Mesenchymal stem cell (in vitro differentiated cells and primary cell): ENCODE measurements at regions not wholly inside any gene's neighbourhood (a gene's known extent, or its start where the extent isn't known, plus 50 kb on each side); places are given as distances from the start of the nearest gene placed in this dataset.

ENCODE experiments used
- DNase-seq: peaks from one replicate; pipeline ENCODE4 v3.0.0-alpha.2; 2013
- H2AFZ ChIP-seq: one replicate; pipeline ENCODE4 v1.6.1; 2013; ENCODE audit warnings: low read depth, mild to moderate bottlenecking, control low read depth, inconsistent platforms, low read length, moderate library complexity
- H2AK5ac ChIP-seq: 2 replicates; pipeline ENCODE4 v1.6.1; 2013; ENCODE audit warnings: low read length, moderate library complexity, mild to moderate bottlenecking, inconsistent platforms; ENCODE audit not compliant: severe bottlenecking
- H2BK120ac ChIP-seq: one replicate; pipeline ENCODE4 v1.6.1; 2013; ENCODE audit warnings: low read depth, mild to moderate bottlenecking, inconsistent platforms, low read length, moderate library complexity
- H2BK12ac ChIP-seq, 2 experiments: one replicate each; pipeline ENCODE4 v1.6.1; 2013; ENCODE audit warnings: inconsistent platforms in 2 of 2, low read length in 2 of 2, mild to moderate bottlenecking in 2 of 2, moderate library complexity in 2 of 2, control low read depth in 1 of 2
- H2BK15ac ChIP-seq: one replicate; pipeline ENCODE4 v1.6.1; 2013; ENCODE audit warnings: mild to moderate bottlenecking, low read depth, inconsistent platforms; ENCODE audit not compliant: poor library complexity, severe bottlenecking
- H2BK5ac ChIP-seq: 2 replicates; pipeline ENCODE4 v1.6.1; 2013; ENCODE audit warnings: low read depth, mild to moderate bottlenecking, low read length, control low read depth, inconsistent platforms; ENCODE audit not compliant: poor library complexity, severe bottlenecking
- H3K14ac ChIP-seq, 2 experiments: one replicate each; pipeline ENCODE4 v1.6.1; 2013; ENCODE audit warnings: inconsistent platforms in 2 of 2, low read length in 2 of 2, control low read depth in 1 of 2, mild to moderate bottlenecking in 1 of 2, moderate library complexity in 1 of 2
- H3K18ac ChIP-seq, 2 experiments: one replicate each; pipeline ENCODE4 v1.6.1; 2013; ENCODE audit warnings: inconsistent platforms in 2 of 2, low read length in 2 of 2, control low read depth in 1 of 2, low read depth in 1 of 2, mild to moderate bottlenecking in 1 of 2
- H3K23ac ChIP-seq, 2 experiments: one replicate each; pipeline ENCODE4 v1.6.1; 2013; ENCODE audit warnings: inconsistent platforms in 2 of 2, low read length in 2 of 2, mild to moderate bottlenecking in 2 of 2, moderate library complexity in 2 of 2, control low read depth in 1 of 2
- H3K27ac ChIP-seq: 2 replicates; pipeline ENCODE4 v1.5.1; 2013; ENCODE audit warnings: mild to moderate bottlenecking, moderate library complexity, low read length, control low read depth, inconsistent platforms; ENCODE audit not compliant: poor library complexity, severe bottlenecking
- H3K27me3 ChIP-seq, 2 experiments: 2 replicates each; pipeline versions ENCODE4 v1.6.1 to v1.7.0; 2013; ENCODE audit warnings: low read length in 2 of 2, mild to moderate bottlenecking in 2 of 2, moderate library complexity in 2 of 2, control low read depth in 1 of 2, inconsistent platforms in 1 of 2; ENCODE audit not compliant: control insufficient read depth in 1 of 2, insufficient read depth in 1 of 2
- H3K36me3 ChIP-seq, 2 experiments: 2 replicates each; pipeline versions ENCODE4 v1.6.1 to v1.7.0; 2013; ENCODE audit warnings: low read length in 2 of 2, control low read depth in 1 of 2, inconsistent platforms in 1 of 2, low read depth in 1 of 2, mild to moderate bottlenecking in 1 of 2; ENCODE audit not compliant: insufficient read depth in 2 of 2, control insufficient read depth in 1 of 2
- H3K4ac ChIP-seq, 2 experiments: one replicate each; pipeline ENCODE4 v1.6.1; 2013; ENCODE audit warnings: inconsistent platforms in 2 of 2, low read length in 2 of 2, mild to moderate bottlenecking in 2 of 2, moderate library complexity in 2 of 2, control low read depth in 1 of 2, low read depth in 1 of 2
- H3K4me1 ChIP-seq: 2 replicates; pipeline ENCODE4 v1.6.1; 2013; ENCODE audit warnings: low read depth, low read length, control low read depth; ENCODE audit not compliant: control insufficient read depth, insufficient read depth
- H3K4me2 ChIP-seq: 2 replicates; pipeline ENCODE4 v1.6.1; 2013; ENCODE audit warnings: low read length, mild to moderate bottlenecking, inconsistent platforms; ENCODE audit not compliant: poor library complexity, severe bottlenecking
- H3K4me3 ChIP-seq, 2 experiments: 2 replicates each; pipeline versions ENCODE4 v1.5.1 to v1.7.0; 2013; ENCODE audit warnings: low read length in 2 of 2, mild to moderate bottlenecking in 2 of 2, control low read depth in 1 of 2, low read depth in 1 of 2; ENCODE audit not compliant: insufficient read depth in 1 of 2
- H3K79me1 ChIP-seq: replicated peaks from 2 replicates; pipeline ENCODE4 v1.6.1; 2013; ENCODE audit warnings: mild to moderate bottlenecking, control low read depth, low read length, inconsistent platforms; ENCODE audit not compliant: poor library complexity, severe bottlenecking
- H3K9ac ChIP-seq: 2 replicates; pipeline ENCODE4 v1.7.0; 2013; ENCODE audit warnings: mild to moderate bottlenecking, low read length, moderate library complexity
- H3K9me3 ChIP-seq: 2 replicates; pipeline ENCODE4 v1.7.0; 2013; ENCODE audit warnings: mild to moderate bottlenecking, low read length; ENCODE audit not compliant: control insufficient read depth
- H4K8ac ChIP-seq: one replicate; pipeline ENCODE4 v1.6.1; 2013; ENCODE audit warnings: inconsistent platforms, mild to moderate bottlenecking, low read length, moderate library complexity
- H4K91ac ChIP-seq: one replicate; pipeline ENCODE4 v1.6.1; 2013; ENCODE audit warnings: mild to moderate bottlenecking, low read length, inconsistent platforms
- WGBS: methylation state at CpG from one replicate; pipeline ENCODE4 v1.1.7; 2013; ENCODE audit warnings: mixed read lengths; 5-methylcytosine and 5-hydroxymethylcytosine counted together

GRCh38 chr19:28881616-28882015 lies 331.3 kb downstream of the UQCRFS1 start:
- Histone ChIP-seq H4K91ac (no peak overlapping the region), H3K18ac (no peak overlapping the region), H3K36me3 (no peaks in the 10 kb centered on the region), H2BK12ac (no peak overlapping the region), H3K9me3 (no peaks in the 10 kb centered on the region), H3K14ac (no peak overlapping the region), H2AK5ac (no peak overlapping the region), H3K79me1 (no peaks in the 10 kb centered on the region), H2BK15ac (no peak overlapping the region), H3K23ac (no peak overlapping the region), H3K4me3 (no peak overlapping the region), H3K4me1 (peaks cover 22% of the 10 kb centered on the region), H3K9ac (no peak overlapping the region), H3K27me3 (peaks cover 9 to 23% of the 10 kb centered on the region in 2 experiments), H3K4me2 (peak overlapping the region; percentile 49), H3K27ac (peak overlapping the region; percentile 81), H4K8ac (no peak overlapping the region), H3K4ac (no peak overlapping the region), H2AFZ (no peak overlapping the region), H2BK5ac (peak overlapping the region; percentile 68), H2BK120ac (no peak overlapping the region)
- 84% methylated on average over 6 of the region's 8 CpGs for WGBS
- no peak for DNase-seq

- no peak overlapping the region for H4K91ac ChIP-seq
- peak overlapping the region; percentile 83 for H2AK5ac ChIP-seq
- no peak overlapping the region for H3K9ac ChIP-seq
- no peak overlapping the region for H2BK120ac ChIP-seq
- no peak overlapping the region for H3K23ac ChIP-seq
- no peaks in the 10 kb centered on the region for H3K36me3 ChIP-seq
- no peak overlapping the region for H3K14ac ChIP-seq
- H4K8ac ChIP-seq, result no peak overlapping the region
- H2AFZ ChIP-seq, result no peak overlapping the region
- peak overlapping the region; percentile 81 for H3K27ac ChIP-seq
- DNase-seq, result no peak
- H3K4me2 ChIP-seq, result no peak overlapping the region
- no peak overlapping the region for H2BK12ac ChIP-seq
- H2BK15ac ChIP-seq, result no peak overlapping the region
- no peak overlapping the region for H3K4ac ChIP-seq
- H2BK5ac ChIP-seq, result peak overlapping the region; percentile 50
- H3K27me3 ChIP-seq, result peaks cover 9 to 23% of the 10 kb centered on the region in 2 experiments
- 31% methylated on average over 7 of the region's 10 CpGs for WGBS
- H3K4me3 ChIP-seq, result no peak overlapping the region
- H3K4me1 ChIP-seq, result peaks cover 22% of the 10 kb centered on the region
- no peak overlapping the region for H3K18ac ChIP-seq
- no peaks in the 10 kb centered on the region for H3K9me3 ChIP-seq
- no peaks in the 10 kb centered on the region for H3K79me1 ChIP-seq
Measured at GRCh38 chr19:28880735-28881401, 332.1 kb downstream of the UQCRFS1 start.

GRCh38 chr19:28878862-28879566 lies 333.9 kb downstream of the UQCRFS1 start:
- 36% methylated on average over 9 of the region's 11 CpGs for WGBS

GRCh38 chr19:28876609-28877123 lies 336.3 kb downstream of the UQCRFS1 start:
- peaks cover 5% of the 10 kb centered on the region for H3K4me1 ChIP-seq
- no peak overlapping the region for H2BK12ac ChIP-seq
- H3K18ac ChIP-seq, result no peak overlapping the region
- H2AFZ ChIP-seq, result no peak overlapping the region
- no peak overlapping the region for H3K4ac ChIP-seq
- 83% methylated on average over 5 of the region's 7 CpGs for WGBS
- no peak overlapping the region for H4K8ac ChIP-seq
- H3K4me3 ChIP-seq, result no peak overlapping the region
- no peak overlapping the region for H3K9ac ChIP-seq
- H3K14ac ChIP-seq, result no peak overlapping the region
- no peak overlapping the region for H3K23ac ChIP-seq
- H3K79me1 ChIP-seq, result no peaks in the 10 kb centered on the region
- H4K91ac ChIP-seq, result no peak overlapping the region
- H3K4me2 ChIP-seq, result no peak overlapping the region
- peaks cover 17 to 61% of the 10 kb centered on the region in 2 experiments for H3K27me3 ChIP-seq
- no peak overlapping the region for H2AK5ac ChIP-seq
- no peaks in the 10 kb centered on the region for H3K9me3 ChIP-seq
- H2BK5ac ChIP-seq, result no peak overlapping the region
- no peak overlapping the region for H3K27ac ChIP-seq
- H2BK15ac ChIP-seq, result no peak overlapping the region
- no peaks in the 10 kb centered on the region for H3K36me3 ChIP-seq
- H2BK120ac ChIP-seq, result no peak overlapping the region
- DNase-seq, result no peak

More at GRCh38 chr19:28878862-28879566, 333.9 kb downstream of the UQCRFS1 start:
- H3K27me3 ChIP-seq, result peaks cover 13 to 40% of the 10 kb centered on the region in 2 experiments
- H4K8ac ChIP-seq, result no peak overlapping the region
- H3K4me2 ChIP-seq, result no peak overlapping the region
- H3K36me3 ChIP-seq, result no peaks in the 10 kb centered on the region
- H3K4me3 ChIP-seq, result no peak overlapping the region
- peak; percentile 34 for DNase-seq
- no peak overlapping the region for H3K23ac ChIP-seq
- H2BK5ac ChIP-seq, result no peak overlapping the region
- no peak overlapping the region for H2AK5ac ChIP-seq
- no peak overlapping the region for H2BK120ac ChIP-seq
- no peak overlapping the region for H2AFZ ChIP-seq
- H2BK15ac ChIP-seq, result no peak overlapping the region
- no peak overlapping the region for H3K4ac ChIP-seq
- H3K14ac ChIP-seq, result no peak overlapping the region
- no peaks in the 10 kb centered on the region for H3K79me1 ChIP-seq
- H4K91ac ChIP-seq, result no peak overlapping the region
- H3K9me3 ChIP-seq, result no peaks in the 10 kb centered on the region
- no peak overlapping the region for H3K27ac ChIP-seq
- no peak overlapping the region for H3K9ac ChIP-seq
- H3K18ac ChIP-seq, result no peak overlapping the region
- H3K4me1 ChIP-seq, result peaks cover 22% of the 10 kb centered on the region
- H2BK12ac ChIP-seq, result no peak overlapping the region
